ENCODE measurements at regions not wholly inside any gene's neighbourhood (a gene's known extent, or its start where the extent isn't known, plus 50 kb on each side); places are given as distances from the start of the nearest gene placed in this dataset.
A peak's percentile ranks its signal among the peaks of the same experiment; 100 is the strongest.

DNA sequence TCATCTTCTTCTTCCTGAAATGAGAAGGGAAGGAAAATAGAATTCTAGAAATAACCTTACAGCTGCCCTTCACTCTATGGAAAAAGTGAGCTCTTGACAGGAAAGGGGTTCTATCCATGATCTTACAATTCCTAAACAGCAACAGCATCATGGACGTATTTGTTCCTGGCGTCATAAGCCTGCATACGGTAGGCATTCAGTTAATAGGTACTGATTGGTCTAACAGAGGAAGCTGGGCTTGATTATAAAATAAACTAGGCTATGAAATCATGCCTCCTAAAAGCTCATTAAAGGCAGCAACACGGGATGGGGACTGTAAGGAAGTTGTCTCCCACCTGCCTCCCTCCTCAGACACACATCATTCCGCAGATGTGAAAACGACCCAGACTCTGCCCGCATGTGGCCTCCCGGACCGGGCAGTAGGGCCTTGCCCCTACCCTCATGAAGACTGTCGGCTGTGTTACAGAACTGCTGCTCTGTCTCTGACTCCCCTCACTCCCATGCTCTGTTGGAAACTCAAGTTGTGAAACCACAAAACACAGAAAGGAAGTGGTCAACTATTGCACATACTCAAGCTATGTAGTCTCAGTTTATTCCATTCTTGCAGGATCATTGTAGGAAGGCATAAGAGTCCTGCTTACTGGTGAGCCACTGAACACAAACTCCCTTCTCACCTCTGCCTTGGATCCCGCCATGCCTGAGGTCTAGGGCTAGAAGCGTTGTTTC is 129.8 kb downstream of the DLEU7 start:
- TF ChIP-seq, protein P1, sequence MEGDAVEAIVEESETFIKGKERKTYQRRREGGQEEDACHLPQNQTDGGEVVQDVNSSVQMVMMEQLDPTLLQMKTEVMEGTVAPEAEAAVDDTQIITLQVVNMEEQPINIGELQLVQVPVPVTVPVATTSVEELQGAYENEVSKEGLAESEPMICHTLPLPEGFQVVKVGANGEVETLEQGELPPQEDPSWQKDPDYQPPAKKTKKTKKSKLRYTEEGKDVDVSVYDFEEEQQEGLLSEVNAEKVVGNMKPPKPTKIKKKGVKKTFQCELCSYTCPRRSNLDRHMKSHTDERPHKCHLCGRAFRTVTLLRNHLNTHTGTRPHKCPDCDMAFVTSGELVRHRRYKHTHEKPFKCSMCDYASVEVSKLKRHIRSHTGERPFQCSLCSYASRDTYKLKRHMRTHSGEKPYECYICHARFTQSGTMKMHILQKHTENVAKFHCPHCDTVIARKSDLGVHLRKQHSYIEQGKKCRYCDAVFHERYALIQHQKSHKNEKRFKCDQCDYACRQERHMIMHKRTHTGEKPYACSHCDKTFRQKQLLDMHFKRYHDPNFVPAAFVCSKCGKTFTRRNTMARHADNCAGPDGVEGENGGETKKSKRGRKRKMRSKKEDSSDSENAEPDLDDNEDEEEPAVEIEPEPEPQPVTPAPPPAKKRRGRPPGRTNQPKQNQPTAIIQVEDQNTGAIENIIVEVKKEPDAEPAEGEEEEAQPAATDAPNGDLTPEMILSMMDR (IDR thresholded peaks at IDR 0.05; ENCODE audit: low read depth, low read length, missing control alignments): no peak
- peak; percentile 37 for DNase-seq (ENCODE audit: extremely low read depth, low read depth)
- no peak overlapping the region for H3K4me3 ChIP-seq (replicated peaks; ENCODE audit: low read depth, low read length)

DNA sequence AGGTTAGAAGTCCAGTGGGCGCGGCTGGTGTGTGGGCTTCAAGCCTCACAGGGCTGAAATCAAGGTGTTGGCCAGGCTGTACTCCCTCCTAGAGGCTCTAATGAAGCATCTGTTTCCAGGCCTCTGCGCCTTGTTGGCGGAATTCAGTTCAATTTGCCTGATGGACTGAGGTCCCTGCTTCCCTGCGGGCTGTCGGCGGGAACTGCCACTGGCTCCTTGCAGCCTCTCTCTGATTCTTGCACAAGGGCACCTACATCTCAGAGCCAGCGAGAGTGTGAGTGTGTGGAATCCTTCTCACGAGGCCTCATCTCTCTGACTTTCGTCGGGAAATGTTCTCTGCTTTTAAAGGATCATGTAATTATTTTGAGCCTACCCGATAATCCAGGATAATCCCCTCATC is 128.6 kb downstream of the DLEU7 start:
- TF ChIP-seq, protein P1 (IDR thresholded peaks at IDR 0.05; ENCODE audit: low read depth, low read length, missing control alignments): no peak
- H3K4me3 ChIP-seq (replicated peaks; ENCODE audit: low read depth, low read length): no peak overlapping the region
- DNase-seq (ENCODE audit: extremely low read depth, low read depth): no peak

DNA sequence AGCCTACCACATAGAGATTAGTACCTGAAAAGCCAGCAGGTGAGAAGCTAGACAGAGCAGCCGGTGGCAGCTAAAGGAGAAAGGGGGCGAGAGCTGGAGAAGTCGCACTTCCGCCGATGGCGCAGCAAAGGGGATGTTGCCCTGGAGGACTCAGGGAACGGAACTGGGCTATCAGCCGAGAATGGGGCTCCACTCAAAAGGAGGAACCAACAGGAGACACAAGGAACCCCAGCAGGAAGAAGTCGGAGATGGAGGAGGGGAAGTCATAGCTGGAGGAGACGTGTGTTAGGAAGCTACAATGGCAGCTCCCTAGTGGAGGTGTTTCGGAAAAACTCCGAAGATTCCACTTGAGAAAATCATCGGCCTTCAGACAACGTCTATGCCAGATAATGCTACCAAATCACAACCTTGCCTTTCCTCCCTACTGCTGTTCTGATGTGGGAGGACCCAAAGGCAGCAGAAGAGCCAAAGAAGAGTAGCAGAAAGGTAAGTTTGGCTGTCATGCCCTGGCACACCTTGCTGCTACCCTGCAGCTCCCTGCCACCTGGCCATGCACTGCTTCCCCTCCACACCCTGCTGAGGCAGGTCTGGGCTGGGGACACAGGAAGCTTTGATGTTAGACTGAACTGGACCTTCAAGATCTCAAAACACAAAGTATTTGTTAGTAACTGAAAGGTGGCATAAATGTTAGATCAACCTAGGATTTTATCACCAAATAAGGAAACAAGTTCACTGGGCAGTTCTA is 127.9 kb downstream of the DLEU7 start:
- TF ChIP-seq, protein P1 (IDR thresholded peaks at IDR 0.05; ENCODE audit: low read depth, low read length, missing control alignments): no peak
- no peak overlapping the region for H3K4me3 ChIP-seq (replicated peaks; ENCODE audit: low read depth, low read length)
- no peak for DNase-seq (ENCODE audit: extremely low read depth, low read depth)

DNA sequence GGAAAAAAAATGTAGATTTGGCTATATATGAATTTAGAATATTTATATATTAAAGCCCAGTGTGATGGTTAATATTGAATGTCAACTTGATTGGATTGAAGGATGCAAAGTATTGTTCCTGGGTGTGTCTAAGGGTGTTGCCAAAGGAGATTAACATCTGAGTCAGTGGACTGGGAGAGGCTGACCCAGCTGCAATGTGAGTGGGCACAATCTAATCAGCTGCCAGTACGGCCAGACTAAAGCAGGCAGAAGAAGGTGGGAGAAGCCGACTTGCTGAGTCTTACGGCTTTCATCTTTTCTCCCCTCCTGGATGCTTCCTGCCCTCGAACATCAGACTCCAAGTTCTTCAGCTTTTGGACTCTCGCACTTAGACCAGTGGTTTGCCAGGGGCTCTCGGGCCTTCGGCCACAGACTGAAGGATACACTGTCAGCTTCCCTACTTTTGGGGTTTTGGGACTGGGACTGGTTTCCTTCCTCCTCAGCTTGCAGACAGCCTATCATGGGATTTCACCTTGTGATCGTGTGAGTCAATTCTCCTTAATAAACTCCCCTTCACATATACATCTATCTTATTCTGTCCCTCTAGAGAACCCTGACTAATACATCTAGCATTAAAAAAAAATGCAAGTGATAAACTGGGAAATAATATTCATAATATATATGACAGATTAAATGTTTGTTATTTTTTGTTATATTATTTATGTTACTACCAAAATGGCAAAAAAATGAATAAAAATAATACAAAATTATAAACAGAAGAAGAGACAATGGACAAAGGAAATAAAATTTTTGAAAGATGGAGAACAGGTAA is 122.4 kb downstream of the DLEU7 start:
- no peak overlapping the region for H3K4me3 ChIP-seq (replicated peaks; ENCODE audit: low read depth, low read length)
- DNase-seq (ENCODE audit: extremely low read depth, low read depth): no peak
- TF ChIP-seq, protein P1 (IDR thresholded peaks at IDR 0.05; ENCODE audit: low read depth, low read length, missing control alignments): no peak

DNA sequence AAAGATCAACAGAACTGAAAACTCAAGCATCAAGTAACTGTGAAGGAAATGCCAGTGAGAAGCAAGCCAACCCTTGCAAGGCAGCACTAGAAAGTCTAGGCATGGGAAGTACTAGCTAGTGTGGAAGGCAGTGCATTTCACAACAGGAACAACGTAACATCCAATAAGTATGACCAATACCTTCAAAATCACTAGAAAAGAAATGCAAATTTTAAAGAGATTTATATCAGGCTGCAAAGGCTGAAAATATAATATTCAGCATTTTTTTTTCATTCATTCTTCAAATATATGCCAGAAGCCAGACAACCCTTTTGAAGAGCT is 121.9 kb downstream of the DLEU7 start:
- H3K4me3 ChIP-seq (replicated peaks; ENCODE audit: low read depth, low read length): no peak overlapping the region
- no peak for DNase-seq (ENCODE audit: extremely low read depth, low read depth)
- TF ChIP-seq, protein P1 (IDR thresholded peaks at IDR 0.05; ENCODE audit: low read depth, low read length, missing control alignments): no peak

DNA sequence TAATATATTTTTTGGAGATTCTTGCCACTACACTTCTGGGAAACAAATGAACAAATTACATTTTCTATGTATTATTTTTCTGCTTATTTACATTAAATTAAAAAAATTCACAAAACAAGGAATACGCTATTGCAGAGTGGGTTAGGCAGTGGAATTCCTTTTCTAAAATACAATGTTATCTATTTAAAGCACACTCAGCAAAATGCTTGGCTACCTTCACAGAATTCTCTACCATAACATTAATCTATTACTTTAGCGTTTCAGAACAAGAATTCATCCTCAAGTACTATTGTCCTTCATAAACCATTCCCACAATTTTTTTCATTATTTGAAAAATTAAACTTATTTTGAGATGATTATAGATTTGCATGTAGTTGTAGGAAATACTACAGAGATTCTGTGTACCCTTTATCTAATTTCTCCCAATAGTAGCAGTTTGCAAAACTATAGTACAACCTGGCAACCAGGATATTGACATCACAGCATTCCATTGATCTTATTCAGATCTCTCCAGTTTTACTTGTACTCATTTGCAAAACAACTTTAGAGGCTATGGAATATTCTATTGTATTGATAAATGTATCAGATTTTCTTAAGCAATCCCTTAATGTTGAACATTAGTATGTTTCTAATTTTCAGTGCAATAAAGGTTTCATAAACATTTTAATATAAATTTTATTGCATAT is 120.9 kb downstream of the DLEU7 start:
- DNase-seq (ENCODE audit: extremely low read depth, low read depth): no peak
- no peak overlapping the region for H3K4me3 ChIP-seq (replicated peaks; ENCODE audit: low read depth, low read length)
- TF ChIP-seq, protein P1 (IDR thresholded peaks at IDR 0.05; ENCODE audit: low read depth, low read length, missing control alignments): no peak
